UCSD-AML1 (cell line): ENCODE measurements at regions not wholly inside any gene's neighbourhood (a gene's known extent, or its start where the extent isn't known, plus 50 kb on each side); places are given as distances from the start of the nearest gene placed in this dataset.

Experiments
- DNase-seq: peaks from one replicate; lab custom pipeline; 2025; ENCODE audit not compliant: unreplicated experiment; lab: John Stamatoyannopoulos, UW

DNA sequence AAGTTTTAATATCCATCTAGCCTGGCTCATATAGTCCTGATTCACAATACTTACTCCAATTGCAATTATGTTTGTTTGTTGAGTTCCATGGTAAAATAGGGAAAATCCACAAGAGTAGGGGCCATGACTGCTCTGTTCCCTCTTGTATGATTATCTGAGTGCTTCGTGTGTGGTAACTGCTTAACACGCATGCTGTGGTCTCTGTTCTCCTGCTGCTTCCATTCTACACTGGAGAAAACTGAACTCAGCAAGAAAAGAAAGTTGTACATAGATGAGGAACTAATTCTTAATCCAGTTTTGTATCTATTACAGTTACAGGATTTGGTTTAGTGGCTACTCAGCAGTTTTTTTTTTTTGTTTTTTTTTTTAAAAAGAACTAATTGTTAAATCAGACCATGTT, 223.0 kb upstream of the SATB1 start:
- DNase-seq = no peak

DNA sequence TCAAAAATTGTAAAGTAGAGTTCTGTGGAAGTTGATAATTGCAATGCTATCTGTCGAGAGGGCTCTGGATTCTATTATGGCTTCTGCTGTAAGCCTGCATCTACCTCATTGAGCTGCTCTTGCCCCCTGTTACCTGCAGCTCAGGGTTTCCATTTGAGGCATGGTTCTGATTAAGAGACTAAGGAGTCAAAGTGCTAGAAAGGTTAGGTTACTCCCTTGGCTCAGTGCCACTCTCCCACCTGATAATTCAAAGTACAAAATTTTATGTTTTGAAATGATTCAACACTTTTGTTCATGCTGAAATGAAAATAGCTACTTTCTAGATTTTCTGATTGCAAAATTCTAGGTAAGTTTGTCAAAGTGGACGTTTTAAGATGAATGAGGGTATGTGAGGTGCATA, 220.5 kb upstream of the SATB1 start:
- DNase-seq = no peak

DNA sequence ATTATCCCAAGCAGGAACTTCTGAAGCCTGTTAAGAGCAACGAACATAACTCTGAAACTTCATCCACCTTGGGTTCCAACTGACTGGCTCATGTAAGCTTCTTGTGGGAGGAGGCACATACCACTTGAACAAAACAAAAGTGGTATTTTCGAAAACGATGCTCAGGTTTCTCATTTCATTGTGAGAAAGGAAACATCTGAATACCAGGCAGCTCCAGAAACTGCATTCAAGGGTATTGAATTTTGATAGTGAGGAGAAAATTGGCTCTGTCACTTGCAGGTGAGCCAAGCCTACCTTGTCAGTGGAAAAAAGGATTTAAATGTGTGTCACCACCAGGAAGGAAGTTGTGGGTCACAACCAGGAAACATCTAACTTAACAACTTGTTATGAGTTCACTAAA, 218.1 kb upstream of the SATB1 start:
- DNase-seq = no peak

DNA sequence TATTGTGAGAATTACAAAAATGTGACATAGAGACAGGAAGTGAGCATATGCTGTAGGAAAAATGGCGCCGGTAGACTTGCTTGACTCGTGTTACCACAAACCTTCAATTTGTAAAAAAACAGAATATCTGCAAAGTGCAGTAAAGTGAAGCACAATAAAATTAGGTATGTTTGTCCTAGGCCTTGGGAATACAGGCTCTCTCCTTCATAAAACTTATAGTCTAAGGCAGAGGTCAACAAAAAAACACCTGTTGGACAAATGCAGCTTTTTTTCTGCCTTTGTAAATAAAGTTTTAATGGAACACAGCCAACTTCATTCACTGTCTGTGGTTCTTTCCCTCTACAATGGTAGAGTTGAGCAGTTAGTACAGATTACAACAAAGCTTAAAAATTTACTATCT, 216.8 kb upstream of the SATB1 start:
- no peak for DNase-seq

DNA sequence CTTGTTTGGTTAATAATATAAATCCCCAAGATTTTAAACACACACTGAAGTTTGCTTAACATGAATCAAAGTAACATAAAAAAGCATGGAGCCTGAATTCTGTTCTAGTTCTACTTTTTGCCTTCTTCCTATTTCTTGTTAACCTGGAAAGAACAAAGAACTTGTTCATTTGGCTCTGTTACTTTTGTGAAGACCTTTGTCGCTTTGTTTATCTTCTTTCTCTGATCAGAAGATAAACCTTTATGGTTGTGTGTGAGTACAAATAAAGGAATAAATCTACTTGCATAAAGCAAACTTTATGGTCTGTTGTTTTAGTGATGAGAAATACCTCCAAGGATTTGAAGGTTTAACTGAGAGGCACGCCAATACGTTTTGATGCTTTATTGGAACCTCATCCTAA, 210.1 kb upstream of the SATB1 start:
- no peak for DNase-seq

DNA sequence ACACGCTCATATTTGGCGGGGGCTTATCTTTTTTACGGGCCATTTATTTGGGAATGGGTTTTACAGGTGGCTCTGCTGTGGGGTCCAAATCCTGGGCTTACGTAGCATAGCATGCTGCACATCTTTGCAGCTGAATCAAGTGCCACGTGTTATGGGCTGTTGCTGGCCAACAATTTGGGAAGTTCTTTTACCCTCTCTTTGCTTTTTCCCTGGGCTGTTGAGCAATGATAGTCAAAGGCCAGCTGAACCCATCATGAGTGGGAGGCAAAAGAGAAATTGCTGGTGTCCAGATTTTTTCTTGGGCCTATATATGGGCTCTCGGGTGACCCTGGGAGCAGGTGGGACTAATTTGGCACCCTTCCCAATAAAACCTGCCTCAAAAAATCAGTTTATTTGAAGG, 209.3 kb upstream of the SATB1 start:
- DNase-seq = no peak

DNA sequence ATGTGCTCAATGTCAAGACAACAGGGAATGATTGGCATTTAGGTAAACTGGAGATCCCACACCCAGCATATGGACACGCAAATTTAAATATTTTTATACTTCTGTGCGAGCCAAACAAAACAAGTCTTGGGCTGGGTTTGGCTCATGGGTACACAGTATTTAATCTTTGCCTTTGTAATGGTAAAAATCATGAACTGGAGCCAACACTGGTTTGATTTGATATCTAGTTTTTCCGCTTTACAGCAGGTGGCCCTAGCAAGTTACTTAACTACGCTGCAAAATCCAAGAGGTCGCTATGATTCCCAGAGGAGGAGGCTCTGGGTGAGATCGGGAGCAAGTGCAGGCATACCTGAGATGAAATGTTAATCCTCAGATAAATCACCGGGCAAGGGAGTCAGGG, 207.9 kb upstream of the SATB1 start:
- no peak for DNase-seq

DNA sequence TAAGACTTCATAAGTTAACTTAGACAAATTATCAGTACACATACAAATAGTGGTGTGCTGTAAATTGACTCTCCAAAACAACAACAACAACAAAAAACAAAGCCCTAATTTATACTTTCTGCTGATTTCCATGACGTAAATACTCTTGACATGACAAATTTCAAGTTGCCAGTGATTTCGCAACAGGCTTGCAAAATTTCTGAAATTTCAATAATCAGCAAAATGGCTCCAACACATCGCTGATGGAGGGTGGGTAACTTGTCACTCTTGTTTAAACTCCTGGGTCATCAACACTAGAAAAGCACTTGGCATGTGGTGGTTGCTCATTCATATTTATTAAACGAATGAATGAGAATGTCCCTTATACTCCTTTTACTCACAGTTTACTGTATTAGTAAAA, 205.2 kb upstream of the SATB1 start:
- DNase-seq = no peak

DNA sequence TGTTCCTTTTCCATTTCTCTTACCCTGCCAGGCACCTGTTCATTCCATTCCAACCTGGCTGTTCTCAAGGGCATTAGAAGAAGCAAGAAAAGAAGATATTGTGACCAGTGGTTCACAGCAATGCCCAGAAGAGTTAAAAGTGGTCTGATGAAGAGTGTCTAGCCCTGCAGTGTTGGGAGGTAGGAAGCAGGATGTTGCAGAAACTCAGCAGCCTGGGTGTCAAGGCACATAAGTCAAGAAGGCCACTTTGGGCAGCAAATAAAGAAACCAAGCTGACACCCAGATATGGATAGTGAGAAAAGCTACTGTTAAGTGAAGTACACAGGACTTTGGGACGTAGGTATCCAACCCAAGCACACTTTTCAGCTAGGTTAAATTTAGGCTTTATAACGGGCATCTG, 199.9 kb upstream of the SATB1 start:
- DNase-seq = no peak

DNA sequence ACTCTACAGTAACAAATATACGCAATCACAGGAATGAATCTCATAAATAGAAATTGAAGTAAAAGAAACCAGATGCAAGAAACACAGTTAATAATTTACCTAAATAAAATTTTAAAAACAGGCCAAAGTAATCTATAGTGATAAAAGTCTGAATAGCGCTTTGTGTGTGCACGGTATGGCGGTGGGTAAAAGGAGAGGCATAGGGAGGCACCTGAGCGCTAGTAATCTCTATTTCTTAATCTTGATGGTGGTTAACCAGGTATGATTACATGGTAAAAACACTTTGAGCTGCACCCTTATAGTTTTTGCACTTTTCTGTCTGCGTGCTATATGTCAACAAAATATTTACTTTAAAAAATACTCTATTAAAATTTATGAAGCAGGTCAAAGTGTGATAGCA, 198.1 kb upstream of the SATB1 start:
- DNase-seq = no peak

DNA sequence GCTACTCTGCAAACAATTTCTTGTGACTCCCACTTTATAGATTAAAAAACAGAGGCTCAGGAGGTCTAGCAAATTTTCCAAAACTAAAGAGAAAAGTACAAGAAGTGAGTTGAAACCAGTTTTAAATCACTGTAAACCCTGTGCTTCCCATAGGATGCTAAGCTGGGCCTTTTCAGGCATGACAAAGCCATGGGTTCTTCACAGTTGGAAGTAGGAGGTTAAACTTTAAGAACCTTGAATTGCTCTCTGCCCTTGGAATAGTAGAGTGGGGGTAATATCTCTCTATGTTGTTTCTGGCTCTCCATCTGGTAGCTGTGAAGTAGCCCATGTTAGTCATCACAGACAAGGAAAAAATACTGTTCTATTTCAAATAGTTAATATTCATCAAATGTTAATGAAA, 193.6 kb upstream of the SATB1 start:
- no peak for DNase-seq

DNA sequence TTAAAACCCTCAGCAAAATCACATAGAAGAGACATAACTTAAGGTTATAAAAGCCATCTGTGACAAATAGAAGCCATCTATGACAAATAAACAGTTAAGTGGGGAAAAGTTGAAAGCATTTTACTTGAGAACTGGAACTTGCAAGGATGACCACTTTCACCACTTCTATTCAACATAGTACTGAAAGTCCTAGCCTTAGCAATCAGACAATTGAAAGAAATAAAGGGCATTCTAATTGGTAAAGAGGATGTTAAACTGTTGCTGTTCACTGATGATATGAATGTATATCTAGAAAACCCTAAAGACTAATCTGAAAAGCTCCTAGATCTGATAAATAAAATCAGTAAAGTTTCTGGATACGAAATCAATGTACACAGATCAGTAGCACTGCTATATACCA, 186.9 kb upstream of the SATB1 start:
- no peak for DNase-seq

DNA sequence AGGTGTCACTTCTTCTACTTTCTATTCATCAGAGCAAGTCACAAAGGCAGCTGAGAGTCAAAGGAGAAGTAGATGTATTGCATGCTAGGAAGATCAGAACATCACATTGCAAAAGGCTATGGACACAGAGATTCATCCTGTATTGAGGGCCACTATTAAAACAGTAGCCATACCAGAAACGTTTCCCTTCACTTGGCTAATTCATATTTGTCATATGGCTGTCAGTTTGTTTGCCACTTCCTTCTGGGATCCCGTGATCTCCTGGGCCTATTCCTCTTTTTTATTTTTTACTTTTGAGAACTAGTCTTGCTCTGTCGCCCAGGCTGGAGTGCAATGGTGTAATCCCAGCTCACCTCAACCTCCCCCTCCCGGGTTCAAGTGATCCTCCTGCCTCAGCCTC, 184.0 kb upstream of the SATB1 start:
- DNase-seq = no peak

DNA sequence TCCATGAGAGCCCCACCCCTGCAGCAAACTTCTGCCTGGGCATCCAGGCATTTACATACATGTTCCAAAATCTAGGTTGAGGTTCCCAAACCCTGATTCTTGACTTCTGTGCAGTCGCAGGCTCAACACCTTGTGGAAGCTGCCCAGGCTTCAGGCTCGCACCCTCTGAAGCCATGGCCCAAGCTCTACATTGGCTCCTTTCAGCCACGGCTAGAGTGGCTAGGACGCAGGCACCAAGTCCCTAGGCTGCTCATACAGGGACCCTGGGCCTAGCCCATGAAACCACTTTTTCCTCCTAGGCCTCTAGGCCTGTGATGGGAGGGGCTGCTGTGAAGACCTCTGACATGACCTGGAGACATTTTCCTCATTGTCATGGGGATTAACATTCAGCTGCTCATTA, 172.8 kb upstream of the SATB1 start:
- no peak for DNase-seq

DNA sequence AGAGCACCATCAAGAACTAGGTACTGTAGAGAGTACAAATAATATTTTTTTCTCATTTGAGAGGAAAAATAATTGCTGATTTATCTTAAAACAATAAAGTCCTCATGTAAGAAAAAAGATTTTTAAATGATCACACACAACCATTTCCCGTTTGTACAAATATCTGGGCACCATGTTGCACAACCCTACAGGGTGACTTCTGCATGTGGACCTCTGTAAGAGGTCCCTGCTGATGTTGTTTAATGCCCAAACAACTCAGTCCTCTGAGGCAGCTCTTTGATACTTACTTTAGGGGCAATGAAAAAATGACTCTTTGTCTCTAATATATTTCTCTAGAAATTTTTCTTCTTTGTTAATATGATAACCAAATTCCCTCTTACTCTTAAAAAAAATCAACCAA, 168.1 kb upstream of the SATB1 start:
- no peak for DNase-seq

DNA sequence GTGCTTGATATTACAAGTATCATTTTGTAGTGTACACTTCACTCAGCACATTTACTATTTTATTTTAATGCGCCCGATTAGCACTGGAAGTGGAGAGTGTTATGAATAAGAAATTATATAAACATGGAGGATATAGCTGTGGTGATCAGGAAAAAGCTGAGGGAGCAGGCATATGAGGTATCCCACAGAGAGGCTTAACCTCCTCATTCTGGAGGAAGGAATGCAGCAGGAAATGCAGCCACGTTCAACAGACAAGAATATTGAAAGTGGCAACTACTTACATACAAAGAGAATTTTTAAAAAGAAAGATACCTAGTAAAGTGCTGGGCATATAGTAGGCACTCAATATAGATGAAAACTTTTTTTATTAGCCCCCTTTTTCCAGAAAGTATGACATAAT, 166.0 kb upstream of the SATB1 start:
- no peak for DNase-seq

DNA sequence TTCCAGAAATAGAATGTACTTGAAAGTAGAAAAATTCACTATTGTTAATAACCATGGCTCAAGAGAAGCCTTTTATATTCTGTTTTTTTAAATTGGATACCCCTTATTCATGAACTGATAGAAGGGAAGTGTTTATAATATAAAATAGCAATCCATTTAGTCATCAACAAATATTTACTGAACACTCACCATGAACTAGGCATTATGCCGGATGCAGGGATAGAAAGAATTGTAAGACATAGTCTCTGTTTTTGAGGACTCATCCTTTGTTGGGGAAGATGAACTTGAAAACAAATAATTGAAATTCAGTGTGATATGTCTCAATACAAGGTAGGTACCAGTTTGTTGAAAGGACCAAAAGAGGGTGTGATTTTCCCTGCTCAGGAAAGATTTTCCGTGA, 160.9 kb upstream of the SATB1 start:
- DNase-seq = no peak

DNA sequence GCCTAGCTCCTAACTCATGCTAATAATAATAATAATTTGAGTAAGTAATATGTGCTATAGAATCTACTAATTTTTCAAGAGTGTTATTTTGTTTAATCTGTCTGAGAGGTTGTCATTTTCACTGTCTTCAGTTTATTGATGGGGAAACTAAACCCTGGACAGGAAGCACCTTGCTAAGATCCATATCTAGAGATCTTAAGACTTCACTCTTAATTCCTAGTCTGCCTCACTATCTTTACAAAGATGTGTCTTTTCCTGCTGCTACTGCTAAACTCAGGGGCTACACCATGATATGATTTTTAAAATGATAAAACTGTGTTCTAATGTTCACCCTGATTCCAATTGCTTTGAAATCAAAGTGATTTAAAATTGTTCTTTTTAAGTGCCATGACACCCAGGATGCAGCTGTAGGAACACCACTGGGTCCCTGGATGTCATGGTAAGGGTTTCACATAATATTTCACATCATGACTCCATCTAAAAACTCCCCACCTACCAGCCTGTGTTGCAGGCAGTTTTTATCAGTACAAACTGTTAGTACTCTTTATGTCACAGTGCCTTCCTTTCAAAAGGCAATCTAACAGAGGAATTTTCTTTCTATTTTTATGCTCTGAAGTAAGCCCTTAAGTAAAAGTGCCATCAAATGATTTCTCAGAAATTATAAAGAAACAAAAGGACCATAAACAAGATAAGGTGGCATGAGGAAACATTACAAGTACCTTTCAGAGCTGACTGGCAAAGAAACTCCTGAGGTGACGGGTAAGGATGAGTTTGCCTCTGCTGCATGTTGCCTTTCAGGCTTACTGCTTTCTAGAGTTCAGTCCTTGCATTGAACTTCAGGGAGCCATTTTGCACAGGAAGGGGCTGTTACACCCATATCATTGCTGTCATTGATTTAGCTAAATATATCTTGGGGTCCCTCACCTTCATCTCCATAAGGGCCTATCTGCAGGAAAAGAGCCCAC, 160.1 kb upstream of the SATB1 start:
- no peak for DNase-seq

DNA sequence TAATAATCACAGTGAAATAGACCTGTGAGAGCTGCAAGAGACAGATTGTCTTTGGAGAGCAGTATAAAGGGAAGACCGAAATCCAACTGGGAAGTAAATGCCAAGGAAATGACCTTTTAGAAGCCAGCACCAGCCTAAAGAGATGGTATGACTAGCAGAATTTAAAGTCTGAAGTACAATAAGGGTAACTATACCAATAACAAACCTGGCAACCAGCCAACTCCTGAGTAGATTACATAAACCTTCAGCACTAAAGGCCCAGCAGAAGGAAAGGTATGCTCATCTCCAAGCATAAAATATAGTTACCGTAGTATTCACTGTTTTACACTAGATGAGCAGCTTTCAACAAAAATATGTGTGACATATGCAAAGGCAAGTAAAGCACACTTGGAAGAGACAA, 155.1 kb upstream of the SATB1 start:
- no peak for DNase-seq

DNA sequence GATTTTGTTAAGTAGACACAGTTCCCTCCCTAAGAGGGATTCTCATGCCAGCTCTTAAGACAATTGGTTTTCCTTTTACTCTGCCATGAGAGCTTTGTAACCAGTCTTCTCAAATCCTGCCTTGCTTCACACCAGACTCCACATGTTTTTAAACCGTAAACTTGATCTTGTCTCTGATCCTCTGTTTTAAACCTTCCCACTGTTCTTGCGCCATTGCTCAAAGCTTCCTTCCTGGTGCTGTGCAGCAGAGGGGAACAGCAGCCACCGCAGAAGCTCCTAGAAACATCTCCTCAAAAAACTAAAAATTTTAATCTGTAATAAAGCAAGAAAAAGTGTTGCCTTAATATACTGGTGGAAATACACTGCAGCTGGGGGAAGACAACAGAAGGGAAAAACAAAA, 154.5 kb upstream of the SATB1 start:
- DNase-seq = no peak

DNA sequence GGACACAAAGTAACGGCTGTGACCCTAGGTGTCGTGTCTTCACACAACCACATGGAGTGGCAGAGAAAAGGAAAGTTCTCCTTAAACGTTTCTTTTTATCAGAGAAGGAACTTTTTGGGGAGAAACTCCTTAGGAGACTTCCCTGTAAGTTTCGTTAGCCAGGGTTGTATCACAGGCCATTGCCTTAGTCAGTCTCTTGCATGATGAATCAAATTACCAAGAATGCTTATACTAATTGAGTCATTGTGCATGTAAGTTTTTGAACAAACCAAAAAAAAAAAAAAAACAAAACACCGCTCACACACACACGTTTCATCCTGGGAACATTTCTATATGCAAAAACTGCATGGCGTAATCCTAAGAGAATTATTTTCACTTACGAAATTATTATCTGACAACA, 150.4 kb upstream of the SATB1 start:
- no peak for DNase-seq

DNA sequence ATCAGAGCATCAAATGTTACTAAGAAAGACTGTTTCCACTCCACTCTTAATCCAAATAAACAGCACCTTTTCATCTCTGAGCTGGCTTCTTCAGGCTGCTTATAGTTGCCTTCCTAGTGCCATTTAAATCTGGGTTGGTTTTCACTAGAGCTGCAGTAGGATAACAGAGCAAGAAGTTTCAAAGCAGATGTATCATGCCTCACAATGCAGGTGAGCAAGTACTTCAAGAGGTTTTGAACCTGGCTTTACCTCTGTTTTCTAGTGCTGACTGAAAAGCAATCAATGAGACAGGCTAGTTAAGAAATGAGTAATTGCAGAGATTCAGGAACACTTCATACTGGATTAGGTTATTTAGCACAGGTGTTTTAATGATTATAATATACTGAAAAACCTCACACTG, 147.7 kb upstream of the SATB1 start:
- no peak for DNase-seq

DNA sequence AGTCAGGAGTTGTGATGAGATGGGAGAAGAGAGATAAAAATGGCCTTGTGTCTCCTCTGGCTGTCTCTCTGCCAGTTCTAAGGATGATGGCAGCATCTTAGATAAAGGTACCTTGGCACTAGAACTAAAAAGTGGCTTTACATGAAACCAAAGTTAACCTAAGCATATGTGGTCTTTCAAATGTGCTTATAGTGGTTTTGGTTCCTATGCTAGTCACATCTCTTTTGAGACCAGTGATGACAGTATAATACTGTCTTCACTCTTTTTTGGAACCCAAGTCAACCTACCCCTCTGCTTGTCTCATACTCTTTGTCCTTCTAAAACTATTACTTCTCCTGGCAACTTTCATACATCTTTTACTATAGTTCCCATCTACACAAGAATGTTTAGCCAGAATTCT, 142.2 kb upstream of the SATB1 start:
- DNase-seq = no peak
